Prostate gland (tissue), 2 donors: ENCODE measurements at regions not wholly inside any gene's neighbourhood (a gene's known extent, or its start where the extent isn't known, plus 50 kb on each side); places are given as distances from the start of the nearest gene placed in this dataset.

ENCODE experiments used
- CTCF ChIP-seq, 4 experiments: fragments of 200-600 bp in 2 of 4; fragments of 450-650 bp in 2 of 4; sonication (generic) in 2 of 4; IDR thresholded peaks; 1 replicate in 3 of 4; 2 replicates in 1 of 4; pipeline ENCODE4 v1.5.1; 2016 to 2019; ENCODE audit warnings: antibody characterized with exemption in 4 of 4, mild to moderate bottlenecking in 2 of 4, moderate library complexity in 2 of 4
- POLR2A ChIP-seq: fragments of 450-650 bp; IDR thresholded peaks from one replicate; pipeline ENCODE4 v1.6.1; 2016; ENCODE audit warnings: antibody characterized with exemption, mild to moderate bottlenecking

GRCh38 chr5:73998489-73998888, 372.5 kb downstream of the ARHGEF28 start:
- TF ChIP-seq CTCF (IDR thresholded peaks at IDR 0.05), result no peak
- no peak for TF ChIP-seq POLR2A
